ENCODE measurements at regions not wholly inside any gene's neighbourhood (a gene's known extent, or its start where the extent isn't known, plus 50 kb on each side); places are given as distances from the start of the nearest gene placed in this dataset.
A peak's percentile ranks its signal among the peaks of the same experiment; 100 is the strongest.
"Not testable (repeated sequence)": the region's sequence is repeated elsewhere in the genome, so short reads cannot be mapped to it uniquely, and the experiment has no call there.

- H3K27me3 Mint-ChIP-seq, result peaks cover 5% of the 10 kb centered on the region
- H3K9me3 Mint-ChIP-seq, result peaks cover 13% of the 10 kb centered on the region
- H3K36me3 Mint-ChIP-seq, result peaks cover 3% of the 10 kb centered on the region
- DNase-seq, result no peak
- H3K4me1 Mint-ChIP-seq, result no peaks in the 10 kb centered on the region
- H3K4me3 Mint-ChIP-seq, result no peak overlapping the region
- CTCF ChIA-PET, result no interaction called here
- no peak overlapping the region for H3K27ac Mint-ChIP-seq
Measured at GRCh38 chr17:26731005-26731921, 562.7 kb upstream of the WSB1 start.

- H3K27me3 Mint-ChIP-seq, H3K4me3 Mint-ChIP-seq, H3K4me1 Mint-ChIP-seq, H3K36me3 Mint-ChIP-seq, DNase-seq, CTCF ChIA-PET, H3K27ac Mint-ChIP-seq: not testable (repeated sequence)
- H3K9me3 Mint-ChIP-seq, result peaks cover 15% of the 10 kb centered on the region
Measured at GRCh38 chr17:26731926-26732325, 562.0 kb upstream of the WSB1 start.

GRCh38 chr17:26734775-26735174 lies 559.1 kb upstream of the WSB1 start:
- H3K4me3 Mint-ChIP-seq, H3K27ac Mint-ChIP-seq, H3K36me3 Mint-ChIP-seq, H3K27me3 Mint-ChIP-seq, CTCF ChIA-PET, DNase-seq, H3K4me1 Mint-ChIP-seq: not testable (repeated sequence)
- peaks cover 29% of the 10 kb centered on the region for H3K9me3 Mint-ChIP-seq

- H3K27me3 Mint-ChIP-seq, CTCF ChIA-PET, DNase-seq, H3K4me1 Mint-ChIP-seq, H3K36me3 Mint-ChIP-seq, H3K27ac Mint-ChIP-seq, H3K4me3 Mint-ChIP-seq: not testable (repeated sequence)
- H3K9me3 Mint-ChIP-seq, result peaks cover 28% of the 10 kb centered on the region
Measured at GRCh38 chr17:26735977-26736376, 557.9 kb upstream of the WSB1 start.

GRCh38 chr17:26765860-26766709 lies 527.8 kb upstream of the WSB1 start:
- Mint-ChIP-seq H3K27ac (no peak overlapping the region), H3K27me3 (no peaks in the 10 kb centered on the region), H3K9me3 (peaks cover 27% of the 10 kb centered on the region), H3K36me3 (peaks cover 2% of the 10 kb centered on the region), H3K4me3 (no peak overlapping the region), H3K4me1 (no peaks in the 10 kb centered on the region)
- CTCF ChIA-PET, result no interaction called here
- DNase-seq, result no peak

GRCh38 chr17:26766743-26767142 lies 527.2 kb upstream of the WSB1 start:
- Mint-ChIP-seq H3K4me3 (no peak overlapping the region), H3K36me3 (peaks cover 2% of the 10 kb centered on the region), H3K4me1 (no peaks in the 10 kb centered on the region), H3K27me3 (no peaks in the 10 kb centered on the region), H3K9me3 (peaks cover 27% of the 10 kb centered on the region), H3K27ac (no peak overlapping the region)
- DNase-seq, result no peak
- CTCF ChIA-PET, result no interaction called here

GRCh38 chr17:26773189-26774188 lies 520.4 kb upstream of the WSB1 start:
- Mint-ChIP-seq H3K4me3 (no peak overlapping the region), H3K36me3 (peaks cover 3% of the 10 kb centered on the region), H3K27ac (peak overlapping the region; percentile 62), H3K9me3 (peaks cover 25% of the 10 kb centered on the region), H3K4me1 (no peaks in the 10 kb centered on the region), H3K27me3 (no peaks in the 10 kb centered on the region)
- CTCF ChIA-PET, result no interaction called here
- no peak for DNase-seq

- H3K4me1 Mint-ChIP-seq, result no peaks in the 10 kb centered on the region
- CTCF ChIA-PET, result no interaction called here
Measured at GRCh38 chr17:26774291-26775218, 519.4 kb upstream of the WSB1 start.

GRCh38 chr17:26775219-26775822 lies 518.6 kb upstream of the WSB1 start:
- CTCF ChIA-PET, result no interaction called here
- H3K4me1 Mint-ChIP-seq, result no peaks in the 10 kb centered on the region
- H3K27me3 Mint-ChIP-seq, result no peaks in the 10 kb centered on the region
- no peak overlapping the region for H3K4me3 Mint-ChIP-seq
- H3K9me3 Mint-ChIP-seq, result peaks cover 24% of the 10 kb centered on the region
- no peak for DNase-seq
- no peak overlapping the region for H3K27ac Mint-ChIP-seq
- H3K36me3 Mint-ChIP-seq, result peaks cover 3% of the 10 kb centered on the region

More at GRCh38 chr17:26774291-26775218, 519.4 kb upstream of the WSB1 start:
- Mint-ChIP-seq H3K27ac (no peak overlapping the region), H3K36me3 (peaks cover 3% of the 10 kb centered on the region), H3K27me3 (no peaks in the 10 kb centered on the region), H3K9me3 (peaks cover 22% of the 10 kb centered on the region), H3K4me3 (no peak overlapping the region)
- no peak for DNase-seq

- H3K27ac Mint-ChIP-seq, H3K4me3 Mint-ChIP-seq, H3K36me3 Mint-ChIP-seq, H3K27me3 Mint-ChIP-seq, H3K4me1 Mint-ChIP-seq, DNase-seq, CTCF ChIA-PET: not testable (repeated sequence)
- H3K9me3 Mint-ChIP-seq, result peaks cover 24% of the 10 kb centered on the region
Measured at GRCh38 chr17:26780187-26780814, 513.6 kb upstream of the WSB1 start.

GRCh38 chr17:26782153-26782552 lies 511.8 kb upstream of the WSB1 start:
- H3K27me3 Mint-ChIP-seq, result no peaks in the 10 kb centered on the region
- DNase-seq, result no peak
- H3K4me3 Mint-ChIP-seq, result no peak overlapping the region
- H3K36me3 Mint-ChIP-seq, result no peaks in the 10 kb centered on the region
- peaks cover 17% of the 10 kb centered on the region for H3K9me3 Mint-ChIP-seq
- CTCF ChIA-PET, result no interaction called here
- H3K4me1 Mint-ChIP-seq, result no peaks in the 10 kb centered on the region
- H3K27ac Mint-ChIP-seq, result no peak overlapping the region

GRCh38 chr17:26792486-26792885 lies 501.4 kb upstream of the WSB1 start:
- Mint-ChIP-seq H3K27ac (no peak overlapping the region), H3K4me3 (no peak overlapping the region), H3K9me3 (no peaks in the 10 kb centered on the region), H3K4me1 (no peaks in the 10 kb centered on the region), H3K36me3 (no peaks in the 10 kb centered on the region), H3K27me3 (no peaks in the 10 kb centered on the region)
- CTCF ChIA-PET, result no interaction called here
- no peak for DNase-seq
